OCI-LY3 (cell line): ENCODE measurements at regions not wholly inside any gene's neighbourhood (a gene's known extent, or its start where the extent isn't known, plus 50 kb on each side); places are given as distances from the start of the nearest gene placed in this dataset.

Source experiments
- H2AFZ ChIP-seq: fragments of 200-600, 300-600 bp; shearing (Covaris generic); 2 replicates; pipeline ENCODE4 v1.6.0; 2014; ENCODE audit warnings: antibody characterized with exemption, low read depth, low read length
- H3K27ac ChIP-seq: fragments of 200-600, 300-600 bp; sonication (generic); 2 replicates; pipeline ENCODE4 v1.5.1; 2014; ENCODE audit warnings: mild to moderate bottlenecking, low read length, moderate library complexity, mixed read lengths
- H3K27me3 ChIP-seq: fragments of 200-600, 300-600 bp; sonication (generic); 2 replicates; pipeline ENCODE4 v1.6.1; 2014; ENCODE audit warnings: low read depth, low read length, mixed read lengths
- H3K36me3 ChIP-seq: fragments of 200-600, 300-600 bp; sonication (generic); replicated peaks from 2 replicates; pipeline ENCODE3; 2014; ENCODE audit warnings: low read depth, low read length, mixed read lengths
- H3K4me1 ChIP-seq: fragments of 300-600, 200-600 bp; sonication (generic); 2 replicates; pipeline ENCODE4 v1.6.1; 2014; ENCODE audit warnings: low read length, mixed read lengths
- H3K4me2 ChIP-seq: fragments of 200-600, 300-600 bp; sonication (generic); 2 replicates; pipeline ENCODE4 v1.6.1; 2014; ENCODE audit warnings: low read length, mixed read lengths
- H3K4me3 ChIP-seq: fragments of 300-600, 200-600 bp; sonication (generic); 2 replicates; pipeline ENCODE4 v1.5.1; 2014; ENCODE audit warnings: antibody characterized with exemption, mild to moderate bottlenecking, low read length, moderate library complexity
- H3K79me2 ChIP-seq: fragments of 300-600, 200-600 bp; shearing (Covaris generic); 2 replicates; pipeline ENCODE4 v1.6.1; 2014; ENCODE audit warnings: mild to moderate bottlenecking, low read length, mixed read lengths
- H3K9ac ChIP-seq: fragments of 300-600, 200-600 bp; shearing (Covaris generic); 2 replicates; pipeline ENCODE4 v1.6.0; 2014; ENCODE audit warnings: mild to moderate bottlenecking, low read length, moderate library complexity
- H3K9me3 ChIP-seq: fragments of 200-600, 300-600 bp; shearing (Covaris generic); 2 replicates; pipeline ENCODE4 v1.6.1; 2014; ENCODE audit warnings: low read length, mixed read lengths; ENCODE audit not compliant: insufficient read depth
- H4K20me1 ChIP-seq: fragments of 200-600, 300-600 bp; sonication (generic); 2 replicates; pipeline ENCODE4 v1.6.1; 2016; ENCODE audit warnings: low read length, mixed read lengths; ENCODE audit not compliant: insufficient read depth
- CTCF ChIP-seq: fragments of 200-600, 300-600 bp; sonication (generic); IDR thresholded peaks from 2 replicates; pipeline ENCODE4 v1.5.1; 2014; ENCODE audit warnings: antibody characterized with exemption, low read length, low read depth
- EZH2phosphoT487 ChIP-seq: fragments of 200-600 bp; shearing (Covaris generic); IDR thresholded peaks from 2 replicates; pipeline ENCODE4 v1.6.1; 2018; ENCODE audit warnings: antibody characterized with exemption, mixed run types, low read depth

GRCh38 chr7:32403463-32404229 lies 86.5 kb downstream of the LSM5 start:
- Histone ChIP-seq H3K27me3 (no peaks in the 10 kb centered on the region), H3K27ac (no peak overlapping the region), H3K9me3 (no peaks in the 10 kb centered on the region), H3K79me2 (no peaks in the 10 kb centered on the region), H4K20me1 (no peaks in the 10 kb centered on the region), H3K4me2 (no peak overlapping the region), H3K9ac (no peak overlapping the region), H3K4me1 (no peaks in the 10 kb centered on the region), H2AFZ (no peak overlapping the region), H3K4me3 (no peak overlapping the region), H3K36me3 (no peaks in the 10 kb centered on the region)
- TF ChIP-seq CTCF, result no peak
- TF ChIP-seq EZH2phosphoT487, result no peak

- H3K4me3 ChIP-seq, result no peak overlapping the region
- H3K27ac ChIP-seq, result no peak overlapping the region
- H3K27me3 ChIP-seq, result no peaks in the 10 kb centered on the region
- H3K79me2 ChIP-seq, result no peaks in the 10 kb centered on the region
- H3K4me2 ChIP-seq, result no peak overlapping the region
- no peaks in the 10 kb centered on the region for H3K9me3 ChIP-seq
- H4K20me1 ChIP-seq, result no peaks in the 10 kb centered on the region
- TF ChIP-seq EZH2phosphoT487, result no peak
- TF ChIP-seq CTCF, result no peak
- no peak overlapping the region for H3K9ac ChIP-seq
- no peaks in the 10 kb centered on the region for H3K36me3 ChIP-seq
- no peaks in the 10 kb centered on the region for H3K4me1 ChIP-seq
- no peak overlapping the region for H2AFZ ChIP-seq
Observed at GRCh38 chr7:32400676-32401075, 89.5 kb downstream of the LSM5 start.

- no peaks in the 10 kb centered on the region for H3K36me3 ChIP-seq
- H3K9ac ChIP-seq, result no peak overlapping the region
- no peak for TF ChIP-seq EZH2phosphoT487
- no peak for TF ChIP-seq CTCF
- H3K4me3 ChIP-seq, result no peak overlapping the region
- no peak overlapping the region for H2AFZ ChIP-seq
- no peaks in the 10 kb centered on the region for H4K20me1 ChIP-seq
- no peaks in the 10 kb centered on the region for H3K4me1 ChIP-seq
- no peaks in the 10 kb centered on the region for H3K9me3 ChIP-seq
- H3K79me2 ChIP-seq, result no peaks in the 10 kb centered on the region
- no peaks in the 10 kb centered on the region for H3K27me3 ChIP-seq
- no peak overlapping the region for H3K27ac ChIP-seq
- H3K4me2 ChIP-seq, result no peak overlapping the region
Observed at GRCh38 chr7:32399311-32399710, 90.9 kb downstream of the LSM5 start.

- H3K4me2 ChIP-seq, result no peak overlapping the region
- H3K4me3 ChIP-seq, result no peak overlapping the region
- H2AFZ ChIP-seq, result no peak overlapping the region
- no peak overlapping the region for H3K9ac ChIP-seq
- no peaks in the 10 kb centered on the region for H4K20me1 ChIP-seq
- no peak for TF ChIP-seq EZH2phosphoT487
- TF ChIP-seq CTCF, result no peak
- no peaks in the 10 kb centered on the region for H3K4me1 ChIP-seq
- no peak overlapping the region for H3K27ac ChIP-seq
- no peaks in the 10 kb centered on the region for H3K79me2 ChIP-seq
- no peaks in the 10 kb centered on the region for H3K9me3 ChIP-seq
- no peaks in the 10 kb centered on the region for H3K36me3 ChIP-seq
- no peaks in the 10 kb centered on the region for H3K27me3 ChIP-seq
Observed at GRCh38 chr7:32395168-32395567, 95.0 kb downstream of the LSM5 start.
